ENCODE measurements at regions not wholly inside any gene's neighbourhood (a gene's known extent, or its start where the extent isn't known, plus 50 kb on each side); places are given as distances from the start of the nearest gene placed in this dataset.

GRCh38 chr5:8598996-8599395 is 730.0 kb downstream of the MTRR start:
- TF ChIP-seq POLR2A (IDR thresholded peaks at IDR 0.05; ENCODE audit: low read depth, low read length) = no peak
- no peak for TF ChIP-seq ASH2L (IDR thresholded peaks at IDR 0.05; ENCODE audit: borderline replicate concordance, low read depth)
- TF ChIP-seq, protein P1, sequence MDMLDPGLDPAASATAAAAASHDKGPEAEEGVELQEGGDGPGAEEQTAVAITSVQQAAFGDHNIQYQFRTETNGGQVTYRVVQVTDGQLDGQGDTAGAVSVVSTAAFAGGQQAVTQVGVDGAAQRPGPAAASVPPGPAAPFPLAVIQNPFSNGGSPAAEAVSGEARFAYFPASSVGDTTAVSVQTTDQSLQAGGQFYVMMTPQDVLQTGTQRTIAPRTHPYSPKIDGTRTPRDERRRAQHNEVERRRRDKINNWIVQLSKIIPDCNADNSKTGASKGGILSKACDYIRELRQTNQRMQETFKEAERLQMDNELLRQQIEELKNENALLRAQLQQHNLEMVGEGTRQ (IDR thresholded peaks at IDR 0.05; ENCODE audit: borderline replicate concordance, low read depth, low read length) = no peak
- TF ChIP-seq POLR2AphosphoS2 (IDR thresholded peaks at IDR 0.05; ENCODE audit: low read depth, low read length) = no peak
- TF ChIP-seq, protein P2, sequence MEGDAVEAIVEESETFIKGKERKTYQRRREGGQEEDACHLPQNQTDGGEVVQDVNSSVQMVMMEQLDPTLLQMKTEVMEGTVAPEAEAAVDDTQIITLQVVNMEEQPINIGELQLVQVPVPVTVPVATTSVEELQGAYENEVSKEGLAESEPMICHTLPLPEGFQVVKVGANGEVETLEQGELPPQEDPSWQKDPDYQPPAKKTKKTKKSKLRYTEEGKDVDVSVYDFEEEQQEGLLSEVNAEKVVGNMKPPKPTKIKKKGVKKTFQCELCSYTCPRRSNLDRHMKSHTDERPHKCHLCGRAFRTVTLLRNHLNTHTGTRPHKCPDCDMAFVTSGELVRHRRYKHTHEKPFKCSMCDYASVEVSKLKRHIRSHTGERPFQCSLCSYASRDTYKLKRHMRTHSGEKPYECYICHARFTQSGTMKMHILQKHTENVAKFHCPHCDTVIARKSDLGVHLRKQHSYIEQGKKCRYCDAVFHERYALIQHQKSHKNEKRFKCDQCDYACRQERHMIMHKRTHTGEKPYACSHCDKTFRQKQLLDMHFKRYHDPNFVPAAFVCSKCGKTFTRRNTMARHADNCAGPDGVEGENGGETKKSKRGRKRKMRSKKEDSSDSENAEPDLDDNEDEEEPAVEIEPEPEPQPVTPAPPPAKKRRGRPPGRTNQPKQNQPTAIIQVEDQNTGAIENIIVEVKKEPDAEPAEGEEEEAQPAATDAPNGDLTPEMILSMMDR (IDR thresholded peaks at IDR 0.05 in 2 of 3, conservative IDR thresholded peaks at IDR 0.05 in 1 of 3; ENCODE audit: control insufficient read depth in 2 of 3, extremely low read depth in 1 of 3, insufficient read depth in 1 of 3, low read depth in 3 of 3, low read length in 3 of 3) = no peak
- TF ChIP-seq POLR2AphosphoS5 (IDR thresholded peaks at IDR 0.05; ENCODE audit: low read length) = no peak
- TF ChIP-seq EGR1 (IDR thresholded peaks at IDR 0.05; ENCODE audit: borderline replicate concordance in 1 of 2, low read depth in 2 of 2, low read length in 2 of 2) = no peak
- TF ChIP-seq SIX5 (IDR thresholded peaks at IDR 0.05; ENCODE audit: low read depth, low read length, severe bottlenecking) = no peak
- TF ChIP-seq ZNF274 (IDR thresholded peaks at IDR 0.05; ENCODE audit: insufficient read depth, insufficient read length) = no peak

Measured in GM12878 (cell line).